ENCODE measurements at regions not wholly inside any gene's neighbourhood (a gene's known extent, or its start where the extent isn't known, plus 50 kb on each side); places are given as distances from the start of the nearest gene placed in this dataset.

DNA sequence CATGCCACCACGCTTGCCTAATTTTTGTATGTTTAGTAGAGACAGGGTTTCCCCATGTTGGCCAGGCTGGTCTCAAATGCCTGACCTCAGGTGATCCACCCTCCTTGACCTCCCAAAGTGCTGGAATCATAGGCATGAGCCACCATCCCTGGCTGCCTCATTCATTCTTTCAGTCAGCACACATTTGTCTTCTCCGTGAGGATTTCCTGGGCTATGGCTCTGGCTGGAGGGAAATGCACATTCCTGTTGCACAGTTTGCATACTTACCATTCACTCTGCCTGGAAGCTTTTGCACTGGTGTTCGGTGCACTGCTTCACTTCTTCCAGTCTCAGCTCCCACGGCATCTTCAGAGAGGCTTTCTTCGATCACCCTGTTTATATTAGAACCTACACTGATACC, 267.8 kb downstream of the STIM2 start:
- TF ChIP-seq, protein P1, sequence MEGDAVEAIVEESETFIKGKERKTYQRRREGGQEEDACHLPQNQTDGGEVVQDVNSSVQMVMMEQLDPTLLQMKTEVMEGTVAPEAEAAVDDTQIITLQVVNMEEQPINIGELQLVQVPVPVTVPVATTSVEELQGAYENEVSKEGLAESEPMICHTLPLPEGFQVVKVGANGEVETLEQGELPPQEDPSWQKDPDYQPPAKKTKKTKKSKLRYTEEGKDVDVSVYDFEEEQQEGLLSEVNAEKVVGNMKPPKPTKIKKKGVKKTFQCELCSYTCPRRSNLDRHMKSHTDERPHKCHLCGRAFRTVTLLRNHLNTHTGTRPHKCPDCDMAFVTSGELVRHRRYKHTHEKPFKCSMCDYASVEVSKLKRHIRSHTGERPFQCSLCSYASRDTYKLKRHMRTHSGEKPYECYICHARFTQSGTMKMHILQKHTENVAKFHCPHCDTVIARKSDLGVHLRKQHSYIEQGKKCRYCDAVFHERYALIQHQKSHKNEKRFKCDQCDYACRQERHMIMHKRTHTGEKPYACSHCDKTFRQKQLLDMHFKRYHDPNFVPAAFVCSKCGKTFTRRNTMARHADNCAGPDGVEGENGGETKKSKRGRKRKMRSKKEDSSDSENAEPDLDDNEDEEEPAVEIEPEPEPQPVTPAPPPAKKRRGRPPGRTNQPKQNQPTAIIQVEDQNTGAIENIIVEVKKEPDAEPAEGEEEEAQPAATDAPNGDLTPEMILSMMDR (IDR thresholded peaks at IDR 0.05; ENCODE audit: insufficient read depth, low read length) = no peak
- DNase-seq (ENCODE audit: low read depth) = no peak
- H3K4me3 ChIP-seq (ENCODE audit: low read depth, low read length) = no peak overlapping the region

DNA sequence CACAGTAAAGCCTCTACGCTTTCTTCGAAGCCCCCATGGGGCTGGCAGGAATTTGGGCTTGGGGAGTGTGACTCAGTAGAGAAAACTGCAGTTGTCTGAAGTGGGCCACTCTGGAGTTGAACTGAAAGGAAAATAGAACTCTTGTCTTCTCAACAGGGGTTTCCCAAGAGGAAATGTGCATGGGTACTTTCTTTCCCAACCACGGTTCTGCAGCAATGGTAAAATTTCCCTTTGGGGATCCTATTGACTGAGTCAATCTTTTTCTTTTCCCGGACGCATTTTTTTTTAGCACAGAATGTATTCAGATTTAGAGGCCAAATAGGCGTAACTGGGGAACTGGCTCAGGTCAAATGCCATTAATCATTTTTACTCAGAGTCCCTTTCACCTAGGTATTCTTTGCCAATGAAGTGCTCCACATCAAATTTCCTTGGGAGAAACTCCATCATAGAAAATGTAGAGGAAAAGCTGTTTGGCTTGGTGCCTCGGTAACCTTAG, 269.3 kb downstream of the STIM2 start:
- DNase-seq (ENCODE audit: low read depth) = no peak
- H3K4me3 ChIP-seq (ENCODE audit: low read depth, low read length) = no peak overlapping the region
- TF ChIP-seq, protein P1 (IDR thresholded peaks at IDR 0.05; ENCODE audit: insufficient read depth, low read length) = no peak

DNA sequence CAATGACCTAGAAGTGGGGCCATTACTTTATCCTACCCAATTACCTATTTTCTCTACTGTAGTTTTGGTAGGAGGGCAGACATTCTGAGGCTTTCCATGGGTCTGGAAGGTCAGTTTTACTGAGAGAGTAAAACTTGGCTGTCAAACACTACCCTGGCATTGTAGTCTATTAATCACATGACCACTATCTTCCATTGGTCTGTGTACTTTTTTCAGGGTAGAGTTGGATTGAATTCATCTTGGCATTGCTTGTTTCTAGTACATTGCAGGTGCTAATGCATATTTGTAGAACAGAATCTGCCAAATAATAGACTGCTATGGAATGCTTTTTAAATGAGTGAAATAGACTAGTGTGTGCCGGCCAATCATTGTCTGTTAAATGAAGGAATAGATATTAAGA, 271.9 kb downstream of the STIM2 start:
- TF ChIP-seq, protein P1 (IDR thresholded peaks at IDR 0.05; ENCODE audit: insufficient read depth, low read length) = no peak
- DNase-seq (ENCODE audit: low read depth) = no peak
- H3K4me3 ChIP-seq (ENCODE audit: low read depth, low read length) = no peak overlapping the region

GRCh38 chr4:27140486-27140885, 279.8 kb downstream of the STIM2 start:
- TF ChIP-seq, protein P1 (IDR thresholded peaks at IDR 0.05; ENCODE audit: insufficient read depth, low read length) = no peak
- H3K4me3 ChIP-seq (ENCODE audit: low read depth, low read length) = no peak overlapping the region
- no peak for DNase-seq (ENCODE audit: low read depth)

DNA sequence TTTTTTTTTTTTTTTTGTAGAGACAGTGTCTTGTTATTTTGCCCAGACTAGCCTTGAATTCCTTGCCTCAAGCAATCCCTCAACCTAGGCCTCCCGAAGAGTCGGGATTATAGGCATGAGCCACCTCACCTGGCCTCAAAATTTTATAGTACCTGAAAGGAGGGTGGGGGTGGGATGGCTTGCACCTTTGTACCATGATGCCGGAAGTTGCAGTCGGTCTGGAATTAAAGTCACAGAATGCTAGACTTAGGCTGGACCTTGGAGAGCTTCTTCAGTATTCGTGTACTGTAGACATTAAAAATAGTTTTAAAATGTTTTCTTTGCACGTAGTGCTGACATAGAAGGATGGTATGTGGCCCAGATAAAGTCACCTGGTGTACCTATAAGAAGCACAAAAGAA, 280.9 kb downstream of the STIM2 start:
- no peak for DNase-seq (ENCODE audit: low read depth)
- H3K4me3 ChIP-seq (ENCODE audit: low read depth, low read length) = no peak overlapping the region
- TF ChIP-seq, protein P1 (IDR thresholded peaks at IDR 0.05; ENCODE audit: insufficient read depth, low read length) = no peak

DNA sequence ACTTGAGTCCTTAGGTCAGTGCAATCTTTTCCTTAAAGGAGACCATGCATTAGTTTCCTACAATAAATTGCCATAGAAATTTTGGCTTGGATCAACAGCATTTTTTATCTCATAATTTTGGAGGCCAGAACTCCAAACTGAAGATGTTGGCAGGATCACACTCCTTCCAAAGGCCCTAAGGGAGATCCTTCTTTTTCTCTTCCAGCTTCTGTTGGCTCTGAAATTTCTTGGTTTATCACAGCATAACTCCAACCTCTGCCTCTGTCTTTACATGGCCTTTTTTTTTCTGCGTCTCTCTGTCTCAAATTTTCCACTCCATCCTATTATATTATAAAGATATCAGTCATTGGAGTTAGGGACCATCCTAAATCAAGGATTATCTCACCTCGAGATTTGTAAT, 282.2 kb downstream of the STIM2 start:
- TF ChIP-seq, protein P1 (IDR thresholded peaks at IDR 0.05; ENCODE audit: insufficient read depth, low read length) = no peak
- no peak for DNase-seq (ENCODE audit: low read depth)
- H3K4me3 ChIP-seq (ENCODE audit: low read depth, low read length) = no peak overlapping the region

- no peak overlapping the region for H3K4me3 ChIP-seq (ENCODE audit: low read depth, low read length)
- peak; percentile 33 for DNase-seq (ENCODE audit: low read depth)
- TF ChIP-seq, protein P1 (IDR thresholded peaks at IDR 0.05; ENCODE audit: insufficient read depth, low read length) = no peak
Measured at GRCh38 chr4:27145597-27145996, 285.0 kb downstream of the STIM2 start.

All from fibroblast of the aortic adventitia (primary cell).